T-cell (primary cell): ENCODE measurements at regions not wholly inside any gene's neighbourhood (a gene's known extent, or its start where the extent isn't known, plus 50 kb on each side); places are given as distances from the start of the nearest gene placed in this dataset.

Source experiments
- ATAC-seq, 4 experiments: fragments of 200-7000 bp in 3 of 4; fragments of 150-1000 bp in 1 of 4; cut with Tn5 transposase; replicated peaks in 1 of 4; 1 replicate in 3 of 4; 2 replicates in 1 of 4; pipeline ENCODE4 v1.10.0; 2021; ENCODE audit warnings: moderate library complexity in 3 of 4, mild to moderate bottlenecking in 2 of 4, moderate number of reproducible peaks in 1 of 4
- CTCF ChIA-PET, 2 donors: fragments of 300-600 bp; sonication (Branson Sonifier 250); formaldehyde crosslinking; loops; one replicate each; lab custom pipeline; 2022; ENCODE audit warnings: antibody characterized with exemption in 2 of 2; lab: Charles Lee
- POLR2A ChIA-PET, 2 donors: fragments of 300-600 bp; sonication (Branson Sonifier 250); formaldehyde crosslinking; loops; one replicate each; lab custom pipeline; 2022; ENCODE audit warnings: antibody characterized with exemption in 2 of 2; lab: Charles Lee
- DNase-seq, 35 experiments: peaks; one replicate each; pipeline versions ENCODE4 v3.0.0 to v3.0.0-alpha.2; 2013 to 2023
- H3K27ac ChIP-seq: one replicate; pipeline ENCODE4 v1.5.1; 2013; ENCODE audit warnings: low read length
- H3K27me3 ChIP-seq, 2 experiments: replicated peaks in 1 of 2; 1 replicate in 1 of 2; 2 replicates in 1 of 2; pipeline versions ENCODE4 v1.6.1 to v1.7.0; 2013; ENCODE audit warnings: low read length in 1 of 2, mixed read lengths in 1 of 2; ENCODE audit not compliant: control insufficient read depth in 2 of 2, insufficient read depth in 2 of 2; ENCODE audit errors: extremely low read depth in 1 of 2
- H3K36me3 ChIP-seq, 2 donors: 1 replicate in 1 of 2; 2 replicates in 1 of 2; pipeline versions ENCODE4 v1.6.1 to v1.7.0; 2013; ENCODE audit warnings: low read length in 1 of 2; ENCODE audit not compliant: control insufficient read depth in 2 of 2, insufficient read depth in 1 of 2; ENCODE audit errors: extremely low read depth in 1 of 2
- H3K4me1 ChIP-seq, 2 experiments: 1 replicate in 1 of 2; 2 replicates in 1 of 2; pipeline versions ENCODE4 v1.6.1 to v1.7.0; 2013; ENCODE audit warnings: low read length in 2 of 2, mixed read lengths in 1 of 2; ENCODE audit not compliant: insufficient read depth in 2 of 2, control insufficient read depth in 1 of 2; ENCODE audit errors: extremely low read depth in 1 of 2
- H3K4me3 ChIP-seq, 2 donors: 1 replicate in 1 of 2; 2 replicates in 1 of 2; pipeline versions ENCODE4 v1.5.1 to v1.7.0; 2013; ENCODE audit warnings: mild to moderate bottlenecking in 2 of 2, low read length in 1 of 2, moderate library complexity in 1 of 2; ENCODE audit not compliant: control insufficient read depth in 1 of 2; ENCODE audit errors: extremely low read depth in 1 of 2
- H3K9me3 ChIP-seq: 2 replicates; pipeline ENCODE4 v1.7.0; 2013
- H3K27ac Mint-ChIP-seq, 2 donors: one replicate each; pipeline ENCODE4 v1.8.0; 2020 to 2021; ENCODE audit warnings: mild to moderate bottlenecking in 2 of 2, mixed read lengths in 2 of 2
- H3K27me3 Mint-ChIP-seq, 2 donors: one replicate each; pipeline ENCODE4 v1.8.0; 2021 to 2022; ENCODE audit warnings: mixed read lengths in 2 of 2
- H3K36me3 Mint-ChIP-seq: one replicate; pipeline ENCODE4 v1.8.0; 2021; ENCODE audit warnings: mixed read lengths
- H3K4me1 Mint-ChIP-seq, 3 donors: one replicate each; pipeline ENCODE4 v1.8.0; 2020 to 2022; ENCODE audit warnings: mixed read lengths in 3 of 3, mild to moderate bottlenecking in 1 of 3
- H3K4me3 Mint-ChIP-seq, 3 donors: one replicate each; pipeline ENCODE4 v1.8.0; 2020 to 2022; ENCODE audit warnings: mild to moderate bottlenecking in 3 of 3, mixed read lengths in 3 of 3, moderate library complexity in 3 of 3
- H3K9me3 Mint-ChIP-seq, 3 donors: one replicate each; pipeline ENCODE4 v1.8.0; 2020 to 2022; ENCODE audit warnings: mixed read lengths in 3 of 3
- WGBS: methylation state at CpG from one replicate; pipeline ENCODE4 v1.1.5; 2013; ENCODE audit warnings: missing lambda C conversion rate; ENCODE audit not compliant: insufficient coverage; 5-methylcytosine and 5-hydroxymethylcytosine counted together

DNA sequence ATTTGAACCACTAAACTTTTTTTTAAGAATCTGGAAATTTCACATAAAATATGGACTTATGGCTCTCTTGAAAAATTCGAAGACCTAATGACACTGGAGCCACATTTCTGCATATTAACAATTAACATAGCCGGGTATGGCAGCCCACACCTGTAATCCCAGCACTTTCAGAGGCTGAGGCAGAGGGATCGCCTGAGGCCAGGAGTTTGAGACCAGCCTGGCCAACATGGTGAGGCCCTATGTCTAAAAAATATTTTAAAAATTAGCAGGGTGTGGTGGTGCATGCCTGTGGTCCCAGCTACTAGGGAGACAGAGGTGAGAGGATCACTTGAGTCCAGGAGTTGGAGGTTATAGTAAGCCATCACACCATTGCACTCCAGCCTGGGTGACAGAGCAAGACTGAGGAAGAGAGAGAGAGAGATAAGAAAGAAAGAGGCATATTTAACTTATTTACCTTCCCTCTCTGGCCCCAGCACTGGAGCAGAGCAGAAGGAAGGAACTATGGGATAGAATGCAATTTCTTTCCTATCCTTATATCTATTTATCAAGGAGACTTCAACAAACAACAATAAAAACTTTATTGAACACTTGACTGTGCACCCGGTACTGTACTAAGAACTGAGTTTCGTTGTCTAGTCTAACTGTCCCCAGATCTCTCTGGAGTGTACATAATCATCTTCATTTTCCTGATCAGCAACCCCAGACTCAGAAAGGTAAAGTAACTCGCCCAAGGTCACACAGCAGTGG, 63.6 kb upstream of the EYA2 start:
- H3K4me3 Mint-ChIP-seq = no peak overlapping the region
- H3K36me3 ChIP-seq = no peaks in the 10 kb centered on the region
- CTCF ChIA-PET = no interaction called here
- 93% methylated on average over 2 of the region's 6 CpGs for WGBS
- H3K27me3 ChIP-seq = peaks cover 0 to 3% of the 10 kb centered on the region in 2 experiments
- ATAC-seq = no peak
- no peak overlapping the region for H3K4me3 ChIP-seq
- H3K9me3 ChIP-seq = no peaks in the 10 kb centered on the region
- peaks cover 0 to 6% (median 4%) of the 10 kb centered on the region in 3 donors for H3K9me3 Mint-ChIP-seq
- H3K4me1 Mint-ChIP-seq = no peaks in the 10 kb centered on the region
- H3K36me3 Mint-ChIP-seq = no peaks in the 10 kb centered on the region
- H3K4me1 ChIP-seq = no peaks in the 10 kb centered on the region
- H3K27ac Mint-ChIP-seq = no peak overlapping the region
- POLR2A ChIA-PET = no interaction called here
- H3K27ac ChIP-seq = no peak overlapping the region
- H3K27me3 Mint-ChIP-seq = peaks cover 25 to 31% of the 10 kb centered on the region in 2 donors
- DNase-seq = no peak

DNA sequence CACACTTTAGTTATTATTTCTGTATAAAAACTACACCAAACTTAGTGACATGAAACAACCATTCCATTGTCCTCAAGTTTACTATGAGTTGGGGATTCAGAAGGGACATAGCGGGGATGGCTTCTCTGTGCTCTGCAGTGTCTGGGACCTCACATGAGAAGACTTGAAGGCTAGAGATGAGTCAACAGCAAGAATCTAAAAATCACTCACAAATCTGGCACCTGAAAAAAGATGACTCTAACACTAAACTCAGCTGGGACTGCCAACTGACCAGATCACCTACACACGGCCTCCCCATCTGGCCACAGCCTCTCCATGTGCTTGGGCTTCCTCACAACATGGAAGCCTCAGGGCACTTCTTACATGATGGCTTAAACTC, 63.0 kb upstream of the EYA2 start:
- POLR2A ChIA-PET = no interaction called here
- Mint-ChIP-seq H3K27me3 (peaks cover 26 to 34% of the 10 kb centered on the region in 2 donors), H3K9me3 (peaks cover 0 to 6% (median 4%) of the 10 kb centered on the region in 3 donors), H3K27ac (no peak overlapping the region), H3K4me3 (no peak overlapping the region), H3K36me3 (no peaks in the 10 kb centered on the region), H3K4me1 (no peaks in the 10 kb centered on the region)
- Histone ChIP-seq H3K4me1 (no peaks in the 10 kb centered on the region), H3K27ac (no peak overlapping the region), H3K27me3 (peaks cover 0 to 3% of the 10 kb centered on the region in 2 experiments), H3K4me3 (no peak overlapping the region), H3K36me3 (no peaks in the 10 kb centered on the region), H3K9me3 (no peaks in the 10 kb centered on the region)
- ATAC-seq = no peak
- CTCF ChIA-PET = no interaction called here
- no peak for DNase-seq
- 54% methylated on average over 1 of the region's 2 CpGs for WGBS

DNA sequence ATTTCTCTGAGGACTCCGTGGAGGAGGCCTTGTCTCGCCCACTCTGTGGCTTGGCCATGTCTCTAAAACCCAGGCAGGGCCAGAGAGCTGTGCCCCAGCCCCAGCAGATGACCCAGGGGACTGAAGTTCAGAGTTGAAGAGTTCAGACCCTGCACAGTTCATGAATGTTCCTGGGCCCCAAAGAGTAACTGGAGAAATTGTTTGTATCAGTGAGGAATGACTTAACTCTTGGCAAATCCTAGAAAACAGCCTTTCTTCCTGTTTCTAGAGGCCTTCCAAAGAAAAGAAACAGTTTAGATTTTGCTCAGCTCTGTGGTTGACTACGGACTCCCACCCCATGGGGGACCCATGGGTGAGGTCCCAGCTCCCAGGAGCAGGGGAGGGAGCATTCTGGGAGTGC, 62.1 kb upstream of the EYA2 start:
- Mint-ChIP-seq H3K4me1 (no peaks in the 10 kb centered on the region), H3K4me3 (no peak overlapping the region), H3K27me3 (peaks cover 28 to 35% of the 10 kb centered on the region in 2 donors), H3K36me3 (no peaks in the 10 kb centered on the region), H3K9me3 (peaks cover 0 to 6% (median 4%) of the 10 kb centered on the region in 3 donors), H3K27ac (no peak overlapping the region)
- DNase-seq (no peak), ATAC-seq (no peak)
- ChIA-PET CTCF (no interaction called here), POLR2A (no interaction called here)
- H3K4me3 ChIP-seq = no peak overlapping the region
- WGBS = 28% methylated on average over 3 of the region's 3 CpGs
- peaks cover 0 to 3% of the 10 kb centered on the region in 2 experiments for H3K27me3 ChIP-seq
- H3K36me3 ChIP-seq = no peaks in the 10 kb centered on the region
- H3K27ac ChIP-seq = no peak overlapping the region
- no peaks in the 10 kb centered on the region for H3K4me1 ChIP-seq
- no peaks in the 10 kb centered on the region for H3K9me3 ChIP-seq

DNA sequence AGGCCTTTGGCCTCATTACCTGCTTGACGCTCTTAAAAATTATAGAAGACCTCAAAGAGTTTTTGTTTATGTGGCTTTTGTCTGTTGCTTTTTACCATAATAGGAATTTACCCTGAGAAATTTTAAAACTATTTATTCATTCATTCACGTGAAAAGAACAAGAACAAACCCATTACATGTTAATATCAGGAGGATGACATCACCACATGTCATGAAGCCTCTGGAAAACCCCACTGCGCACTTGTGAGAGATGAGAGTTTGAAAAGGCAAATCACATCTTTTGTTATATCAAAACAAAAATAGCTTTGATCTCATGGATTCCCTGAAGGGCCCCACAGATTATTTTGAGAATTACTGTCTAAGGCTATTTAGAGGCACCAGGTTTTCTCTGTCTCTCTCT, 61.3 kb upstream of the EYA2 start:
- Mint-ChIP-seq H3K27ac (no peak overlapping the region), H3K9me3 (peaks cover 0 to 6% (median 4%) of the 10 kb centered on the region in 3 donors)

DNA sequence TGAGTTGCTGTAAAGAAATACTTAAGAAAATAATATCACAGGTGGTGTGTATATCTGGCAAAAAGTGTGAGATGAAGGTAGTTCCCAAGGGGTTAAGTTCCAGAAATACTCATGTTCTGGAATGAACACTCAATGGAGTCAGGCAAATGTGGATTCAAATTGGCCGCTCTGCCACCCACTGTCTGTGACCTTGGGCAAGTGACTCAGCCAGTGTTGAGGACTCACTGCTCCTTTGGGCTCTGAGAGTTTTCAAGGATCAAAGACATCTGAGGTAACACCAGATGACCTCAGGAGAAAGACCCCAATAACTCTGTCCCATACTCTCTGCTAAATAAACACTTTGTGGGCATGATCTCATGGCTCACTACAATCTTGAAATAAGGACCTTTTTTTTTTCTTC, 59.2 kb upstream of the EYA2 start:
- H3K4me3 ChIP-seq = no peak overlapping the region
- H3K27ac ChIP-seq = no peak overlapping the region
- no peaks in the 10 kb centered on the region for H3K36me3 Mint-ChIP-seq
- ChIA-PET POLR2A (no interaction called here), CTCF (no interaction called here)
- H3K27me3 ChIP-seq = peaks cover 0 to 7% of the 10 kb centered on the region in 2 experiments
- no peaks in the 10 kb centered on the region for H3K4me1 ChIP-seq
- no peaks in the 10 kb centered on the region for H3K9me3 ChIP-seq
- no peaks in the 10 kb centered on the region for H3K4me1 Mint-ChIP-seq
- no peaks in the 10 kb centered on the region for H3K36me3 ChIP-seq
- H3K27ac Mint-ChIP-seq = no peak overlapping the region
- ATAC-seq (no peak), DNase-seq (no peak)
- WGBS = 83% methylated on average over 1 of the region's 1 CpG
- peaks cover 0 to 6% (median 4%) of the 10 kb centered on the region in 3 donors for H3K9me3 Mint-ChIP-seq
- no peak overlapping the region for H3K4me3 Mint-ChIP-seq
- peaks cover 24 to 26% of the 10 kb centered on the region in 2 donors for H3K27me3 Mint-ChIP-seq

More for the DNA sequence above, 61.3 kb upstream of the EYA2 start:
- Histone ChIP-seq H3K9me3 (no peaks in the 10 kb centered on the region), H3K27ac (no peak overlapping the region), H3K27me3 (peaks cover 0 to 5% of the 10 kb centered on the region in 2 experiments), H3K4me1 (no peaks in the 10 kb centered on the region), H3K36me3 (no peaks in the 10 kb centered on the region), H3K4me3 (no peak overlapping the region)
- CTCF ChIA-PET = no interaction called here
- WGBS = no CpG with 5 or more reads among the region's 3 CpGs
- ATAC-seq (no peak), DNase-seq (no peak)
- Mint-ChIP-seq H3K36me3 (no peaks in the 10 kb centered on the region), H3K4me1 (no peaks in the 10 kb centered on the region), H3K4me3 (no peak overlapping the region), H3K27me3 (peaks cover 24 to 28% of the 10 kb centered on the region in 2 donors)
- POLR2A ChIA-PET = no interaction called here

DNA sequence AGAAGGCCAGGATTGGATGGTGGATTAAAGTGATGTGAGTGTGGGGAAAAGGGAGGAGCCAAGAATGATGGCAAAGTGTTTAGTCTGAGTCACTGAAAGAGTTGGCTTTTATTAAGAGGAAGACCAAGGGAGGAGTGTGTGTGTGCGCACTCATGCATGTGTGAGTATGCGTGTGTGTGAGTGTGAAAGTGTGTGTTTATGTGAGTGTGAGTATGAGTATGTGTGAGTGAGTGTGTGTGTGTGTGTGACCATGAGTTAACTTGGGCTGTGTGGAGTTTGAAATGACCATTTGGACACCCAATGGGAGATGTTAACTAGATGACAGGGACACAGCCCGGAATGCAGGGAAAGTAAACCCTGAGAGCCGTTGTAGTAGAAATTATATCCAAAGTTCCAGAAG, 57.6 kb upstream of the EYA2 start:
- Mint-ChIP-seq H3K27me3 (peaks cover 25 to 26% of the 10 kb centered on the region in 2 donors), H3K27ac (no peak overlapping the region), H3K9me3 (peaks cover 0 to under 1% (median 0%) of the 10 kb centered on the region in 3 donors), H3K36me3 (no peaks in the 10 kb centered on the region), H3K4me1 (no peaks in the 10 kb centered on the region), H3K4me3 (no peak overlapping the region)
- no peak overlapping the region for H3K27ac ChIP-seq
- ChIA-PET CTCF (no interaction called here), POLR2A (no interaction called here)
- DNase-seq (no peak), ATAC-seq (no peak)
- H3K4me3 ChIP-seq = no peak overlapping the region
- 96% methylated on average over 3 of the region's 4 CpGs for WGBS
- H3K4me1 ChIP-seq = no peaks in the 10 kb centered on the region
- H3K9me3 ChIP-seq = no peaks in the 10 kb centered on the region
- peaks cover 0 to 7% of the 10 kb centered on the region in 2 experiments for H3K27me3 ChIP-seq
- no peaks in the 10 kb centered on the region for H3K36me3 ChIP-seq
